ENCODE measurements at regions not wholly inside any gene's neighbourhood (a gene's known extent, or its start where the extent isn't known, plus 50 kb on each side); places are given as distances from the start of the nearest gene placed in this dataset.

GRCh38 chr4:41857226-41857641 lies 78.0 kb upstream of the TMEM33 start:
- Histone ChIP-seq H3K4ac (ENCODE audit: low read depth, low read length) (no peak overlapping the region), H2BK20ac (ENCODE audit: low read depth, low read length) (no peak overlapping the region), H3K18ac (ENCODE audit: low read depth, low read length) (no peak overlapping the region), H2BK120ac (ENCODE audit: low read depth, low read length) (no peak overlapping the region), H3K4me1 (ENCODE audit: control insufficient read depth, insufficient read depth, low read length) (no peaks in the 10 kb centered on the region), H3K36me3 (ENCODE audit: control insufficient read depth, insufficient read depth, low read length) (no peaks in the 10 kb centered on the region), H3K9me1 (ENCODE audit: insufficient read depth, low read length) (no peaks in the 10 kb centered on the region), H3K23ac (ENCODE audit: low read depth, low read length) (no peak overlapping the region), H4K8ac (ENCODE audit: low read depth in 2 of 2, low read length in 2 of 2) (no peak overlapping the region), H4K5ac (ENCODE audit: low read depth, low read length) (no peak overlapping the region), H2AK9ac (replicated peaks; ENCODE audit: low read depth, low read length, poor library complexity) (no peak overlapping the region), H4K91ac (ENCODE audit: insufficient read depth, low read depth, low read length) (no peak overlapping the region), H3K9me3 (ENCODE audit: control insufficient read depth, insufficient read depth, low read length) (no peaks in the 10 kb centered on the region), H2BK15ac (ENCODE audit: low read depth, low read length) (no peak overlapping the region), H2AFZ (replicated peaks; ENCODE audit: low read length, poor library complexity) (no peak overlapping the region), H3K4me3 (ENCODE audit: insufficient read depth, low read depth, low read length) (no peak overlapping the region), H3K56ac (ENCODE audit: extremely low read depth, insufficient read depth, low read length) (no peak overlapping the region), H2BK5ac (ENCODE audit: low read depth, low read length, poor library complexity, severe bottlenecking) (no peak overlapping the region), H2AK5ac (ENCODE audit: low read depth, low read length) (no peak overlapping the region), H3K9ac (ENCODE audit: low read depth, low read length) (no peak overlapping the region), H3K4me2 (ENCODE audit: low read depth, low read length) (no peak overlapping the region), H3K14ac (replicated peaks; ENCODE audit: low read depth, low read length) (no peak overlapping the region), H3K79me1 (ENCODE audit: low read depth in 1 of 2, low read length in 2 of 2) (no peaks in the 10 kb centered on the region), H3K27me3 (ENCODE audit: control insufficient read depth, insufficient read depth, low read length) (peaks cover 4% of the 10 kb centered on the region), H3K27ac (ENCODE audit: insufficient read depth, low read length) (no peak overlapping the region), H4K20me1 (ENCODE audit: insufficient read depth, low read length) (no peaks in the 10 kb centered on the region)
- intact Hi-C loops (cut with micrococcal nuclease) (no loop called here), in situ Hi-C loops (cut with MboI; ENCODE audit: low sequenced_read_pairs) (no loop called here), dilution Hi-C loops (cut with HindIII; ENCODE audit: low sequenced_read_pairs, unreplicated experiment) (no loop called here)
- ATAC-seq (ENCODE audit: low read depth) (no peak), DNase-seq (no peak)
- ChIA-PET POLR2A (ENCODE audit: unreplicated experiment) (no interaction called here), CTCF (no interaction called here)
- no CpG with 5 or more reads among the region's 4 CpGs for WGBS, 2 experiments (ENCODE audit: extremely low coverage in 2 of 2, insufficient read length in 1 of 2)
- no TSS peak for BruUV-seq (replicated peaks)
- TF ChIP-seq USF2 (IDR thresholded peaks at IDR 0.05; ENCODE audit: low read depth, low read length) (no peak), CEBPB (IDR thresholded peaks at IDR 0.05; ENCODE audit: low read depth, low read length) (no peak), MXI1 (IDR thresholded peaks at IDR 0.05; ENCODE audit: borderline replicate concordance, low read depth, low read length) (no peak), POLR2A (IDR thresholded peaks at IDR 0.05; ENCODE audit: low read depth, low read length) (no peak), RAD21 (IDR thresholded peaks at IDR 0.05; ENCODE audit: low read length) (no peak), MAZ (IDR thresholded peaks at IDR 0.05; ENCODE audit: borderline replicate concordance, low read depth, low read length) (no peak)
